WTC11 (cell line): ENCODE measurements at regions not wholly inside any gene's neighbourhood (a gene's known extent, or its start where the extent isn't known, plus 50 kb on each side); places are given as distances from the start of the nearest gene placed in this dataset.

Experiments used
- FOXJ3 ChIP-seq: sonication (generic); formaldehyde crosslinking; IDR thresholded peaks from 2 replicates; pipeline ENCODE4 v1.9.0; 2021; ENCODE audit warnings: missing genetic modification reagents, mild to moderate bottlenecking, borderline replicate concordance
- NR2C2 ChIP-seq: sonication (generic); formaldehyde crosslinking; IDR thresholded peaks from 2 replicates; pipeline ENCODE4 v1.8.0; 2022; ENCODE audit warnings: mild to moderate bottlenecking, missing genetic modification reagents
- TF ChIP-seq, protein P1 (sequence below): sonication (generic); formaldehyde crosslinking; IDR thresholded peaks from 2 replicates; pipeline ENCODE4 v1.8.0; 2022; ENCODE audit warnings: mild to moderate bottlenecking, missing genetic modification reagents
- TF ChIP-seq, protein P2 (sequence below): sonication (generic); formaldehyde crosslinking; conservative IDR thresholded peaks from 2 replicates; pipeline ENCODE4 v1.8.1; 2022; ENCODE audit warnings: mild to moderate bottlenecking, missing genetic modification reagents
- TF ChIP-seq, protein P3 (sequence below): fragments of 200-600 bp; IDR thresholded peaks from 2 replicates; pipeline ENCODE4 v1.8.0; 2022; ENCODE audit warnings: antibody characterized with exemption
- TF ChIP-seq, protein P4 (sequence below): sonication (generic); formaldehyde crosslinking; IDR thresholded peaks from 2 replicates; pipeline ENCODE4 v1.8.1; 2022; ENCODE audit warnings: low read depth, mild to moderate bottlenecking, moderate library complexity, missing genetic modification reagents, borderline replicate concordance
- TF ChIP-seq, protein P5 (sequence below): sonication (generic); formaldehyde crosslinking; IDR thresholded peaks from 2 replicates; pipeline ENCODE4 v1.8.0; 2022; ENCODE audit warnings: mild to moderate bottlenecking, missing genetic modification reagents

DNA sequence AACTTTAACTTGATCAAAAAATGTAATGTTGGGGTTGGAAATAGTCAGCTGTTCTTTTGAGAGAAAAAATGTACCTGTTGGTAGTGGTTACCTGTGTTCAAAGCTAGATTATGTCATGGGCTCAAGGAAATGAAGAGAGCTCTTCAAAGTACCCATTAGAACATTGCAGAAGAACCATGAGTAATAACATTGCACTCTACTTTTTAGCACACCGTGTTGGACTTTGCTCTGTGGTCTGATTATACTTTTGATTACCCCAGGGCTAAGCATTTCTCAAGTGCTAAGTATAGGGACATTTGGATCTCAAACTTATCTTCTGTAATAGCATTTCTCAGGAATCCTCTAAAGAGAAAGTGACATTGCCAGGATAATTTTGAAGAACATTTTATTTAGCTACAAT is 1122.8 kb upstream of the CELF4 start:
- TF ChIP-seq, protein P1, sequence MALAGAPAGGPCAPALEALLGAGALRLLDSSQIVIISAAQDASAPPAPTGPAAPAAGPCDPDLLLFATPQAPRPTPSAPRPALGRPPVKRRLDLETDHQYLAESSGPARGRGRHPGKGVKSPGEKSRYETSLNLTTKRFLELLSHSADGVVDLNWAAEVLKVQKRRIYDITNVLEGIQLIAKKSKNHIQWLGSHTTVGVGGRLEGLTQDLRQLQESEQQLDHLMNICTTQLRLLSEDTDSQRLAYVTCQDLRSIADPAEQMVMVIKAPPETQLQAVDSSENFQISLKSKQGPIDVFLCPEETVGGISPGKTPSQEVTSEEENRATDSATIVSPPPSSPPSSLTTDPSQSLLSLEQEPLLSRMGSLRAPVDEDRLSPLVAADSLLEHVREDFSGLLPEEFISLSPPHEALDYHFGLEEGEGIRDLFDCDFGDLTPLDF (CRISPR knock-in tag) = no peak
- TF ChIP-seq, protein P2, sequence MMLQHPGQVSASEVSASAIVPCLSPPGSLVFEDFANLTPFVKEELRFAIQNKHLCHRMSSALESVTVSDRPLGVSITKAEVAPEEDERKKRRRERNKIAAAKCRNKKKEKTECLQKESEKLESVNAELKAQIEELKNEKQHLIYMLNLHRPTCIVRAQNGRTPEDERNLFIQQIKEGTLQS (CRISPR knock-in tag) = no peak
- no peak for TF ChIP-seq FOXJ3 (CRISPR knock-in tag)
- no peak for TF ChIP-seq NR2C2
- TF ChIP-seq, protein P3, sequence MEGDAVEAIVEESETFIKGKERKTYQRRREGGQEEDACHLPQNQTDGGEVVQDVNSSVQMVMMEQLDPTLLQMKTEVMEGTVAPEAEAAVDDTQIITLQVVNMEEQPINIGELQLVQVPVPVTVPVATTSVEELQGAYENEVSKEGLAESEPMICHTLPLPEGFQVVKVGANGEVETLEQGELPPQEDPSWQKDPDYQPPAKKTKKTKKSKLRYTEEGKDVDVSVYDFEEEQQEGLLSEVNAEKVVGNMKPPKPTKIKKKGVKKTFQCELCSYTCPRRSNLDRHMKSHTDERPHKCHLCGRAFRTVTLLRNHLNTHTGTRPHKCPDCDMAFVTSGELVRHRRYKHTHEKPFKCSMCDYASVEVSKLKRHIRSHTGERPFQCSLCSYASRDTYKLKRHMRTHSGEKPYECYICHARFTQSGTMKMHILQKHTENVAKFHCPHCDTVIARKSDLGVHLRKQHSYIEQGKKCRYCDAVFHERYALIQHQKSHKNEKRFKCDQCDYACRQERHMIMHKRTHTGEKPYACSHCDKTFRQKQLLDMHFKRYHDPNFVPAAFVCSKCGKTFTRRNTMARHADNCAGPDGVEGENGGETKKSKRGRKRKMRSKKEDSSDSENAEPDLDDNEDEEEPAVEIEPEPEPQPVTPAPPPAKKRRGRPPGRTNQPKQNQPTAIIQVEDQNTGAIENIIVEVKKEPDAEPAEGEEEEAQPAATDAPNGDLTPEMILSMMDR = no peak
- TF ChIP-seq, protein P4, sequence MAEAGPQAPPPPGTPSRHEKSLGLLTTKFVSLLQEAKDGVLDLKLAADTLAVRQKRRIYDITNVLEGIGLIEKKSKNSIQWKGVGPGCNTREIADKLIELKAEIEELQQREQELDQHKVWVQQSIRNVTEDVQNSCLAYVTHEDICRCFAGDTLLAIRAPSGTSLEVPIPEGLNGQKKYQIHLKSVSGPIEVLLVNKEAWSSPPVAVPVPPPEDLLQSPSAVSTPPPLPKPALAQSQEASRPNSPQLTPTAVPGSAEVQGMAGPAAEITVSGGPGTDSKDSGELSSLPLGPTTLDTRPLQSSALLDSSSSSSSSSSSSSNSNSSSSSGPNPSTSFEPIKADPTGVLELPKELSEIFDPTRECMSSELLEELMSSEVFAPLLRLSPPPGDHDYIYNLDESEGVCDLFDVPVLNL (CRISPR knock-in tag) = no peak
- TF ChIP-seq, protein P5, sequence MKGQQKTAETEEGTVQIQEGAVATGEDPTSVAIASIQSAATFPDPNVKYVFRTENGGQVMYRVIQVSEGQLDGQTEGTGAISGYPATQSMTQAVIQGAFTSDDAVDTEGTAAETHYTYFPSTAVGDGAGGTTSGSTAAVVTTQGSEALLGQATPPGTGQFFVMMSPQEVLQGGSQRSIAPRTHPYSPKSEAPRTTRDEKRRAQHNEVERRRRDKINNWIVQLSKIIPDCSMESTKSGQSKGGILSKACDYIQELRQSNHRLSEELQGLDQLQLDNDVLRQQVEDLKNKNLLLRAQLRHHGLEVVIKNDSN (CRISPR knock-in tag) = no peak
